Caki2 (cell line): ENCODE measurements at regions not wholly inside any gene's neighbourhood (a gene's known extent, or its start where the extent isn't known, plus 50 kb on each side); places are given as distances from the start of the nearest gene placed in this dataset.

Experiments
- DNase-seq: peaks from one replicate; pipeline ENCODE4 v3.0.0-alpha.2; 2015; ENCODE audit warnings: low read depth
- in situ Hi-C: cut with HindIII; loops from 2 replicates; pipeline ENCODE4 v1.10.0; 2016; ENCODE audit warnings: low sequenced_read_pairs, low pct_unique_long_range_greater_than_20kb, mixed read lengths

- no peak for DNase-seq
- in situ Hi-C loops = no loop called here
Measured at GRCh38 chr10:36116040-36116439, 473.9 kb upstream of the FZD8 start.

- in situ Hi-C loops = no loop called here
- no peak for DNase-seq
Measured at GRCh38 chr10:36115364-36115763, 473.3 kb upstream of the FZD8 start.

GRCh38 chr10:36114913-36115312 is 472.8 kb upstream of the FZD8 start:
- in situ Hi-C loops = no loop called here
- no peak for DNase-seq

DNA sequence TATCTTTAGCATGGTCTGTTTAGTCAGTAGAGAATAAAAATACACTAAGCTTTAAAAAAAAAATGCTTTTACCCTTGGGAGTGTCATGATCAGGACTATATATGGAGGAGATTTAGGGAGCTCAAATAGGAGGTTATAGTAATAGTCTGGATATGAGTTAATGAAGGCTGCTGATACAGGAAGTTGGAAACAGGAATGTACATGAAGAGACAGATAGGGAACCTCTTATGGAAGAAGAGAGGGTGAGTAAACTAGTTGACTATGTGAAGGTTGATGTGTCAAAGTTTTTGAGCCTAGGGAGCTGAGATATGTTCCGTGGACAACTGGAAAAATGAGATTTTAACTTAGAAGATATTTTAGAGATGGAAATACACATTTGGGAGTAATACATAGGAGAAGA is 472.0 kb upstream of the FZD8 start:
- no peak for DNase-seq
- in situ Hi-C loops = no loop called here

- in situ Hi-C loops = no loop called here
- DNase-seq = no peak
Measured at GRCh38 chr10:36111676-36112075, 469.6 kb upstream of the FZD8 start.

DNA sequence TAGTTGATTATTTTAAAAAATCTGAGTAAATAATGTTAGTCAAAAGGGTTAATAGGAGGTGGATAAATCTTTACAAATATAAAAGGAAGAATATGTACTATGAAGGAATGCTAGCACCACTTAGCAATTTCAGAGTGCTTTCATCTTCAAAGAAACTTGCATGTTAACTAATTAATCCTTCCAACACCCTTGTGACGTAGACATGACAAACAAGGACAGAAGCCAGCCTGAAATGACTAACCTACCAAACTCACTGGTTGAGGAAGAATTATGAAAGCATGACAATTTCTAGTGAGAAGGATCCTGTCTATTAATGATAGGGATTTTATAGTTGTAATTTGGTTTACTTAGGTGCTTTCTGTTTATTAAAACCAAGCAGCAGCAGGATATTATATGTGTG is 468.0 kb upstream of the FZD8 start:
- in situ Hi-C loops = no loop called here
- no peak for DNase-seq

GRCh38 chr10:36109399-36110023 is 467.4 kb upstream of the FZD8 start:
- in situ Hi-C loops = no loop called here
- DNase-seq = no peak

- no peak for DNase-seq
- in situ Hi-C loops = no loop called here
Measured at GRCh38 chr10:36097696-36098095, 455.6 kb upstream of the FZD8 start.

- DNase-seq = no peak
- in situ Hi-C loops = no loop called here
Measured at GRCh38 chr10:36096576-36096975, 454.5 kb upstream of the FZD8 start.

DNA sequence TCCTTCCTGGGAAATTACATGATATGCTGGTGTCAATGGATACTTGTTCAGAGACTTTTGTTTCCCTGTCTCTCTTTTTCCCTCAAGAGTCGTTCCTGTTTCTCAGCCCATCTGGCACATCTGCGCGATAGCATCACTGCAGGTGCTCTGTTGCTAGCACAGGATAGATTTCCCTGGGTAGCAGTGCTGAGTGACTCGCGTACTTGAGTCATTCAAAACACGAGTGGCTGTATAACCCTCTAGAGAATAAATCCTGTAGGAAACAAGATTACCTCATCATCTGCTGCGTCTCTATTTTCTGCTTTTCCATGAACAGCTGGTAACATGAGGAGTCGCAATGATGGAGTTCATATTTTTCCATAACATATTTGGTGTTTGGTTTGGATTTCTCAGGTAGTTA is 452.0 kb upstream of the FZD8 start:
- in situ Hi-C loops = no loop called here
- DNase-seq = no peak

- in situ Hi-C loops = no loop called here
- DNase-seq = no peak
Measured at GRCh38 chr10:36092116-36092515, 450.0 kb upstream of the FZD8 start.

GRCh38 chr10:36091007-36091406 is 448.9 kb upstream of the FZD8 start:
- in situ Hi-C loops = no loop called here
- no peak for DNase-seq

DNA sequence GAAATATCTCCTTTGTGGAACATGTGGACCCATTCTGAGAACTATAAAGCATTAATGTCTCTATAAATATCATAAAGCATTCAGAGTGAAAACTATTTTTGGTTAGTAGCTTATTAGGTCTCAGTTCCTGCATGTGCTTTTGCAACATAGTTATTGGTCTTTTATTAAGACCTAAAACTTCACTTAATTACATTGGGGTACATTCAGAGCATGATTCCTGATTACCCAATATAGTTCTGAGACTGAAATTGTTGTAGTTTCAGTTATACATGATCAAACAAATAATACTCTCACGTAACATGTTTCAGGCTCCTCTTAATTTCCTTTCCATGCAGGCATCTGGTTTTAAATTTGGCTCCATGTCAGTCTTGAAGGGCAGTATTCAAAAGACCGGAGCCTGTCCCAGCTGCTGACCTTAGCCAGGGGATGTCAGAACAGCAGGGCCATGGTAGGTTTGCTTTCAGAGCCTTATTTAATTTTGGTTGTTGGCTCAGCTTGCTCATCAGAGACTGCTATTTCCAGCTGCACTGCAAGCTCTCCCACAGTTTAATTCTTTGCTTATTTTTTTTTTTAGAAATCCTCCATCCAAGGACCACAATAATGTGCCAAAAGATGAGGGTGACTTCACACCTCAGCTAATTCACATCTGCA is 447.8 kb upstream of the FZD8 start:
- DNase-seq = no peak
- in situ Hi-C loops = no loop called here

- DNase-seq = no peak
- in situ Hi-C loops = no loop called here
Measured at GRCh38 chr10:36087006-36088005, 445.2 kb upstream of the FZD8 start.

DNA sequence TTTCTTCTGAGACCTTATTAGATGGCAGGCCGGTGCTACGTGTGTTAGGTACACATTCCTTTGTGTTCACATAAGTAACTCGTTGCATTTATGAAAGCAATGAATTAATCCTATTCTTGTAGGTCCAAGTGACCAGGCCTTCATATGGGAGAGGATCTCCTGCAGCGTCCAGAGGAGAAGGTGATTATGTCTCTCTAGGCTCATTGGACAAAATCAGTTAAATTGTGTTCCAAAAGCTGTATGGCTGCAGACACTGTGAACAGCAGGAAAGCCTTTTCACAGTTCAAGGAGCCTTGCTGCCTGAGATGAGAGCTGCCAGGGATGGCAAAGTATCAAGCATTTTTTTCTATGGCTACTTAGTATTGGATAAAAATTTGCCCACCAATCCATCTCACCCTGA is 433.1 kb upstream of the FZD8 start:
- no peak for DNase-seq

GRCh38 chr10:36073796-36074345 is 431.8 kb upstream of the FZD8 start:
- in situ Hi-C loops = no loop called here

More for the DNA sequence above, 433.1 kb upstream of the FZD8 start:
- in situ Hi-C loops = no loop called here

DNA sequence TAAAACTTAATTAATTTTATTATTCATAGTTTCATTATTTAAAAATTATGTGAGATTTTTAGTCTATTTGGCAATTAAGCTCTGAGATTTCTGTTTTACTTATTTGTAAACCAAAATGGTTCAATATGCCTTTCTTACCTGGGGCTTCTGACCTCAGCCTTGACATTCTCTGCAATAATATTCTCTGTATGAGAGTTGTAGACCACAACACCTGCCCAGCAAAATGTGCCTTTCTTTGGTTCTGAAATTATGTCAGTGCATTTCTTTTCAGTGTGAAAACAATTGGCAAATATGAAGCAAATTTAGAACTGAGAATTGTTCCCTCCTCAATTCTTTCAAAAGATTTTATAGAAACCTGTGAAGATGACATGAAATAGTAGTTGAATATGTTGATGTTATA is 426.4 kb upstream of the FZD8 start:
- in situ Hi-C loops = no loop called here

More at GRCh38 chr10:36073796-36074345, 431.8 kb upstream of the FZD8 start:
- DNase-seq = no peak

GRCh38 chr10:36067748-36068147 is 425.7 kb upstream of the FZD8 start:
- no peak for DNase-seq
- in situ Hi-C loops = no loop called here

More for the DNA sequence above, 426.4 kb upstream of the FZD8 start:
- no peak for DNase-seq

GRCh38 chr10:36066850-36067249 is 424.8 kb upstream of the FZD8 start:
- in situ Hi-C loops = no loop called here
- no peak for DNase-seq
